H1 (cell line): ENCODE measurements at regions not wholly inside any gene's neighbourhood (a gene's known extent, or its start where the extent isn't known, plus 50 kb on each side); places are given as distances from the start of the nearest gene placed in this dataset.

Experiments used
- CTCF ChIA-PET: fragments of 300-600 bp; sonication (Branson Sonifier 250); formaldehyde crosslinking; loops from one replicate; lab custom pipeline; 2021; ENCODE audit not compliant: partially characterized antibody; lab: Charles Lee
- POLR2A ChIA-PET: fragments of 300-600 bp; sonication (Branson Sonifier 250); formaldehyde crosslinking; loops from one replicate; lab custom pipeline; 2021; ENCODE audit warnings: inconsistent platforms; ENCODE audit not compliant: partially characterized antibody; lab: Charles Lee
- DNase-seq, 2 experiments: peaks; one replicate each; pipeline versions ENCODE4 v3.0.0 to v3.0.0-alpha.2; 2010 to 2022; ENCODE audit warnings: low spot score in 2 of 2, low read depth in 1 of 2, mixed read lengths in 1 of 2
- FAIRE-seq: peaks from 2 replicates; lab custom pipeline; 2011; peaks lifted over from hg19 to GRCh38; lab: Jason Lieb, UNC
- H2AFZ ChIP-seq: 2 replicates; pipeline ENCODE4 v1.8.1; 2012; ENCODE audit warnings: low read length, inconsistent platforms
- H2AK5ac ChIP-seq: 2 replicates; pipeline ENCODE4 v1.6.1; 2013; ENCODE audit warnings: low read depth, low read length
- H2BK120ac ChIP-seq: replicated peaks from 2 replicates; pipeline ENCODE3; 2013; ENCODE audit warnings: low read depth, low read length, inconsistent platforms
- H2BK12ac ChIP-seq: 2 replicates; pipeline ENCODE4 v1.6.1; 2013; ENCODE audit warnings: low read depth, low read length
- H2BK15ac ChIP-seq: 2 replicates; pipeline ENCODE4 v1.6.1; 2013; ENCODE audit warnings: low read length
- H2BK20ac ChIP-seq: 2 replicates; pipeline ENCODE4 v1.6.1; 2013; ENCODE audit warnings: low read length
- H2BK5ac ChIP-seq: 2 replicates; pipeline ENCODE4 v1.6.1; 2013; ENCODE audit warnings: low read depth, low read length
- H3K14ac ChIP-seq: 2 replicates; pipeline ENCODE4 v1.6.1; 2013; ENCODE audit warnings: inconsistent platforms; ENCODE audit not compliant: insufficient read length
- H3K18ac ChIP-seq: 2 replicates; pipeline ENCODE4 v1.6.1; 2013; ENCODE audit warnings: low read length; ENCODE audit errors: extremely low read depth
- H3K23ac ChIP-seq: 2 replicates; pipeline ENCODE4 v1.6.1; 2013; ENCODE audit warnings: inconsistent platforms; ENCODE audit not compliant: insufficient read length
- H3K23me2 ChIP-seq: 2 replicates; pipeline ENCODE4 v1.6.1; 2013; ENCODE audit warnings: low read depth, low read length
- H3K27ac ChIP-seq: 2 replicates; pipeline ENCODE4 v1.6.1; 2011; ENCODE audit warnings: low read depth, low read length, inconsistent platforms
- H3K27me3 ChIP-seq, 4 experiments: replicated peaks in 1 of 4; 1 replicate in 1 of 4; 2 replicates in 3 of 4; pipeline versions ENCODE4 v1.6.1 to v1.8.1; 2011 to 2013; ENCODE audit warnings: low read length in 3 of 4, mild to moderate bottlenecking in 3 of 4, inconsistent platforms in 2 of 4, mixed read lengths in 2 of 4, moderate library complexity in 1 of 4; ENCODE audit not compliant: control insufficient read depth in 3 of 4, insufficient read depth in 3 of 4; ENCODE audit errors: extremely low read depth in 1 of 4
- H3K36me3 ChIP-seq, 4 experiments: 2 replicates each; pipeline versions ENCODE4 v1.6.1 to v1.8.1; 2011 to 2013; ENCODE audit warnings: mild to moderate bottlenecking in 4 of 4, low read length in 3 of 4, moderate library complexity in 2 of 4, control low read depth in 1 of 4, inconsistent platforms in 1 of 4; ENCODE audit not compliant: insufficient read depth in 4 of 4, control insufficient read depth in 2 of 4
- H3K4ac ChIP-seq: replicated peaks from 2 replicates; pipeline ENCODE3; 2013; ENCODE audit warnings: low read length, low read depth, mixed read lengths, inconsistent platforms; ENCODE audit not compliant: insufficient read length
- H3K4me1 ChIP-seq, 4 experiments: replicated peaks in 1 of 4; 1 replicate in 1 of 4; 2 replicates in 3 of 4; pipeline versions ENCODE4 v1.6.1 to v1.8.1; 2011 to 2013; ENCODE audit warnings: low read length in 3 of 4, inconsistent platforms in 2 of 4, mixed read lengths in 1 of 4; ENCODE audit not compliant: insufficient read depth in 4 of 4, control insufficient read depth in 3 of 4
- H3K4me2 ChIP-seq, 2 experiments: 2 replicates each; pipeline versions ENCODE4 v1.6.1 to v1.8.1; 2011 to 2013; ENCODE audit warnings: low read depth in 2 of 2, low read length in 2 of 2, control low read depth in 1 of 2, inconsistent platforms in 1 of 2, mild to moderate bottlenecking in 1 of 2; ENCODE audit not compliant: insufficient read depth in 1 of 2
- H3K4me3 ChIP-seq, 4 experiments: fragments of 200-600, 300-600 bp in 1 of 4; sonication (generic), shearing (Covaris generic), sonication (Bioruptor Twin) in 1 of 4; 2 replicates each; pipeline versions ENCODE4 v1.5.1 to v1.8.1; 2011 to 2016; ENCODE audit warnings: low read length in 4 of 4, low read depth in 3 of 4, control low read depth in 2 of 4, inconsistent platforms in 2 of 4, mild to moderate bottlenecking in 2 of 4, mixed read lengths in 1 of 4, moderate library complexity in 1 of 4; ENCODE audit not compliant: insufficient read depth in 2 of 4; ENCODE audit errors: extremely low read depth in 1 of 4
- H3K56ac ChIP-seq: replicated peaks from 2 replicates; pipeline ENCODE3; 2013; ENCODE audit warnings: low read depth, mild to moderate bottlenecking, mixed read lengths, low read length, inconsistent platforms; ENCODE audit not compliant: insufficient read length
- H3K79me1 ChIP-seq: 2 replicates; pipeline ENCODE4 v1.6.1; 2013; ENCODE audit warnings: low read depth, low read length, control low read depth
- H3K79me2 ChIP-seq, 2 experiments: 2 replicates each; pipeline versions ENCODE4 v1.6.1 to v1.8.1; 2012 to 2013; ENCODE audit warnings: low read length in 2 of 2, mild to moderate bottlenecking in 2 of 2, inconsistent platforms in 1 of 2; ENCODE audit not compliant: insufficient read depth in 2 of 2, control insufficient read depth in 1 of 2
- H3K9ac ChIP-seq, 4 experiments: replicated peaks in 1 of 4; 1 replicate in 1 of 4; 2 replicates in 3 of 4; pipeline versions ENCODE4 v1.6.1 to v1.8.1; 2011 to 2013; ENCODE audit warnings: low read depth in 3 of 4, low read length in 3 of 4, control low read depth in 2 of 4, mild to moderate bottlenecking in 2 of 4, moderate library complexity in 2 of 4, inconsistent platforms in 1 of 4; ENCODE audit errors: extremely low read depth in 1 of 4
- H3K9me3 ChIP-seq, 2 experiments: 2 replicates each; pipeline versions ENCODE4 v1.6.1 to v1.8.1; 2012 to 2013; ENCODE audit warnings: mild to moderate bottlenecking in 2 of 2, moderate library complexity in 2 of 2, control low read depth in 1 of 2, inconsistent platforms in 1 of 2, low read depth in 1 of 2, low read length in 1 of 2, mixed read lengths in 1 of 2; ENCODE audit not compliant: insufficient read depth in 2 of 2
- H4K20me1 ChIP-seq, 2 experiments: replicated peaks in 1 of 2; 2 replicates each; pipeline versions ENCODE3 to v1.8.1; 2011 to 2013; ENCODE audit warnings: inconsistent platforms in 2 of 2, low read length in 2 of 2, mild to moderate bottlenecking in 1 of 2; ENCODE audit not compliant: insufficient read depth in 2 of 2, control insufficient read depth in 1 of 2
- H4K5ac ChIP-seq: 2 replicates; pipeline ENCODE4 v1.6.1; 2013; ENCODE audit warnings: low read length, low read depth, mixed read lengths, inconsistent platforms; ENCODE audit not compliant: insufficient read length
- H4K8ac ChIP-seq: 2 replicates; pipeline ENCODE4 v1.8.0; 2013; ENCODE audit warnings: mild to moderate bottlenecking, moderate library complexity, low read length, inconsistent platforms; ENCODE audit not compliant: insufficient read depth; ENCODE audit errors: extremely low read depth
- H4K91ac ChIP-seq: replicated peaks from 2 replicates; pipeline ENCODE3; 2013; ENCODE audit warnings: low read length, mixed read lengths, inconsistent platforms; ENCODE audit not compliant: insufficient read length
- CHD7 ChIP-seq: fragments of 300-600 bp; sonication (generic); IDR thresholded peaks from 2 replicates; pipeline ENCODE4 v1.7.1; 2012; ENCODE audit warnings: low read length, moderate library complexity, mild to moderate bottlenecking, inconsistent platforms; ENCODE audit not compliant: insufficient replicate concordance
- WGBS, 2 experiments: shearing (Covaris generic) in 1 of 2; methylation state at CpG; one replicate each; pipeline versions ENCODE4 v1.1.6 to v1.1.7; 2013 to 2015; ENCODE audit warnings: low lambda C conversion rate in 2 of 2, mixed read lengths in 2 of 2, inconsistent platforms in 1 of 2, low coverage in 1 of 2, missing lambda C conversion rate in 1 of 2; ENCODE audit not compliant: insufficient replicate concordance in 2 of 2, insufficient coverage in 1 of 2, insufficient read length in 1 of 2; ENCODE audit errors: extremely low coverage in 1 of 2, missing lambda C conversion rate in 1 of 2; 5-methylcytosine and 5-hydroxymethylcytosine counted together

GRCh38 chr1:5381491-5381890, 610.7 kb downstream of the NPHP4 start:
- no peaks in the 10 kb centered on the region for H3K79me1 ChIP-seq
- no peaks in the 10 kb centered on the region; a peak in 1 of 7 replicates for H3K27me3 ChIP-seq
- H3K56ac ChIP-seq = no peak overlapping the region
- no peak overlapping the region for H2AFZ ChIP-seq
- no peak overlapping the region for H2BK5ac ChIP-seq
- H4K91ac ChIP-seq = no peak overlapping the region
- H3K23me2 ChIP-seq = no peaks in the 10 kb centered on the region
- H4K5ac ChIP-seq = no peak overlapping the region
- H4K8ac ChIP-seq = no peak overlapping the region
- H3K4me2 ChIP-seq = no peak overlapping the region
- no peak overlapping the region for H2BK15ac ChIP-seq
- no peak for TF ChIP-seq CHD7
- no peak overlapping the region for H3K23ac ChIP-seq
- H3K9me3 ChIP-seq = no peaks in the 10 kb centered on the region
- H2BK120ac ChIP-seq = no peak overlapping the region
- no peaks in the 10 kb centered on the region; a peak in 1 of 8 replicates for H3K36me3 ChIP-seq
- no peak overlapping the region for H3K4me3 ChIP-seq
- POLR2A ChIA-PET = no interaction called here
- H2AK5ac ChIP-seq = no peak overlapping the region
- H2BK20ac ChIP-seq = no peak overlapping the region
- no peak overlapping the region for H2BK12ac ChIP-seq
- CTCF ChIA-PET = no interaction called here
- H3K4ac ChIP-seq = no peak overlapping the region
- no peak overlapping the region for H3K14ac ChIP-seq
- no peak for FAIRE-seq
- no peak for DNase-seq
- 91% methylated on average over 7 of the region's 7 CpGs; no CpG with 5 or more reads in 1 of the 2 experiments for WGBS, 2 experiments
- H4K20me1 ChIP-seq = no peaks in the 10 kb centered on the region
- no peak overlapping the region for H3K18ac ChIP-seq
- no peaks in the 10 kb centered on the region for H3K4me1 ChIP-seq
- no peak overlapping the region for H3K27ac ChIP-seq
- H3K79me2 ChIP-seq = no peaks in the 10 kb centered on the region
- H3K9ac ChIP-seq = no peak overlapping the region
